Mesothelial cell of epicardium (in vitro differentiated cells): ENCODE measurements at regions not wholly inside any gene's neighbourhood (a gene's known extent, or its start where the extent isn't known, plus 50 kb on each side); places are given as distances from the start of the nearest gene placed in this dataset.
A peak's percentile ranks its signal among the peaks of the same experiment; 100 is the strongest.
"Not testable (repeated sequence)": the region's sequence is repeated elsewhere in the genome, so short reads cannot be mapped to it uniquely, and the experiment has no call there.

Experiments used
- DNase-seq, 2 experiments: peaks; one replicate each; pipeline ENCODE4 v3.0.0; 2021; ENCODE audit warnings: low spot score in 2 of 2; ENCODE audit not compliant: unreplicated experiment in 2 of 2
- H3K27ac Mint-ChIP-seq: 2 replicates; pipeline ENCODE4 v1.8.0; 2021; ENCODE audit warnings: mixed read lengths
- H3K27me3 Mint-ChIP-seq: 2 replicates; pipeline ENCODE4 v1.8.0; 2021; ENCODE audit warnings: low read depth, mixed read lengths
- H3K36me3 Mint-ChIP-seq: 2 replicates; pipeline ENCODE4 v1.8.0; 2021; ENCODE audit warnings: mixed read lengths
- H3K4me1 Mint-ChIP-seq: 2 replicates; pipeline ENCODE4 v1.8.0; 2021; ENCODE audit warnings: mixed read lengths
- H3K4me3 Mint-ChIP-seq: 2 replicates; pipeline ENCODE4 v1.8.0; 2021; ENCODE audit warnings: mild to moderate bottlenecking, moderate library complexity, mixed read lengths
- H3K9me3 Mint-ChIP-seq: 2 replicates; pipeline ENCODE4 v1.8.0; 2021; ENCODE audit warnings: mixed read lengths

DNA sequence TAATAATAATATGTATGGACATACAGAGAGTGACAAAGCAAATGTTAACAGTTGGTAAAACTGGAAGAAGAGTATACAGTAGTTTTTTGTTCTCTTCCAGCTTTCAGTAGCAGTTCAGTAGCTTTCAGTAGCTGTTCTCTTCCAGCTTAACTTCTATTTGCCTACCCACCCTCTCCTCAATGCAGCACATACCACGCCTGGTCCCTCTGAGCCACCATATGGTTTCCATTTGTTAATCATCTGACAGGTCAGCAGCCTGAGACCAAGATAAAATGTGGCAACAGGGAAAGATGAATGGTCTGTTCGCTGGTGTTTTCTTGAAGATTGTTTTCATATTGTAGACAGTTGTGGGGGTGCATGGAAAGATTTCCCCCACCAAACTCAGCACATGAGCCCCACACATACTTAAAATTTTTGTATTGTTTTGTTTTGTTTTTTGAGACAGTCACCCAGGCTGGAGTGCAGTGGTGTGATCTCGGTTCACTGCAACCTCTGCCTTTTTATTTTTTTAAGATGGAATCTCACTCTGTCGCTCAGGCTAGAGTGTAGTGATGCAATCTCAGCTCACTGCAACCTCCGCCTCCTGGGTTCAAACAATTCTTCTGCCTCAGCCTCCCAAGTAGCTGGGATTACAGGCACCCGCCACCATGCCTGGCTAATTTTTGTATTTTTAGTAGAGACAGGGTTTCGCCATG lies 56.8 kb downstream of the ATP6V0E2 start:
- H3K4me3 Mint-ChIP-seq, DNase-seq, H3K4me1 Mint-ChIP-seq, H3K9me3 Mint-ChIP-seq, H3K36me3 Mint-ChIP-seq: not testable (repeated sequence)
- Mint-ChIP-seq H3K27me3 (peaks cover 11% of the 10 kb centered on the region), H3K27ac (peak overlapping the region; percentile 66)

DNA sequence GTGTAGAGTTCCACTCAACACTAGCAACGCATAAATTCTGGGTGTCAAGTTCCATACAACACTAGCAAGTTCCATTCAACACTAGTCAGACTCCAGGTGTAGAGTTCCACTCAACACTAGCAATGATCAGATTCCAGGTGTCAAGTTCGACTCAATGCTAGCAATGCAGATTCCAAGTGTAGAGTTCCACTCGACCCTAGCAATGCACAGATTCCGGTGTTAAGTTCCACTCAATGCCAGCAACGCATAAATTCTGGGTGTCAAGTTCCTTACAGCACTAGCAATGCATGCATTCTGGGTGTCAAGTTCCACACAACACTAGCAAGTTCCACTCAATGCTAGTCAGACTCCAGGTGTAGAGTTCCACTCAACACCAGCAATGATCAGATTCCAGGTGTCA lies 60.0 kb downstream of the ATP6V0E2 start:
- not testable (repeated sequence) for DNase-seq, H3K36me3 Mint-ChIP-seq

DNA sequence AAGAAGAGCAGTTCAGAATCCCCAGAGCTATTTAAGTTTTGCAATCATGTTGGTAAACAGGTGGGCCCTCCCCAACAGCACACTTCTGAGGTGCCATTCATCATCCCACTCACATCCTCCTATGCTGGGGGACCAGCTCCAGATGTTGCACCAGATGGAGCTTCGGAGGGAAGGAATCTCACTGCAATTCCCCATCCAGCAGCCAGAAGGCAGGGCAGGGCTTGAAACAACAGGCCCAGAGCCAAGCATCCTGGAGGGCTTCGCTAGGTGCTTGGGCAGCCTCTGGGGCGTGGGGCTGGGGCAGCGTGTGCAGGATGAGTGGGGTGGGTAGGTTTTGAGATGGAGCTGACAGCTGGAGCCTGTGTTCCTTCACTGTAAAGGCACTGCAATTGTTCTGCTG lies 73.6 kb downstream of the ATP6V0E2 start:
- not testable (repeated sequence) for H3K9me3 Mint-ChIP-seq, H3K36me3 Mint-ChIP-seq, H3K4me3 Mint-ChIP-seq, DNase-seq, H3K4me1 Mint-ChIP-seq, H3K27ac Mint-ChIP-seq
- peaks cover 39% of the 10 kb centered on the region for H3K27me3 Mint-ChIP-seq

More for the DNA sequence above, 60.0 kb downstream of the ATP6V0E2 start:
- H3K27ac Mint-ChIP-seq, H3K9me3 Mint-ChIP-seq, H3K4me3 Mint-ChIP-seq, H3K4me1 Mint-ChIP-seq: not testable (repeated sequence)
- peaks cover 30% of the 10 kb centered on the region for H3K27me3 Mint-ChIP-seq

DNA sequence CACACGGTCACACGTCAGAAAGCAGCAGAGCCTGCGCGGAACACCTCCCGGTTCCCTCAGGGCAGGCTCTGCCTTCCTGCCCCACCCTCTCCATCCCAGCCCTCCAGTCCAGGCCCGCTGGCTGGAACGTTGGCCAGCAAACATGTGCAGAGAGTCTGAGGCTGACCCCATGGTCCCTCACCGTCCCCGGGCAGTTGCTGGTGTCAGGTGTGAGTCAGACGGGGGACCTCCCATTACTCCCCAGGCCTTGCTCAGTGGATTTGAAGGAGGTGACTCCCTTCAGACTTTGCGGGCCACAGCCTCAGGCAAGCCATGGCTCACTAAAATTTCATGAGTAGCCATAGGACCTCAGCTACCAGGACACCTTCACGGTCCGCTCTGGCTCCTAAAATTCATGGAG lies 74.7 kb downstream of the ATP6V0E2 start:
- H3K4me1 Mint-ChIP-seq, H3K36me3 Mint-ChIP-seq: not testable (repeated sequence)

DNA sequence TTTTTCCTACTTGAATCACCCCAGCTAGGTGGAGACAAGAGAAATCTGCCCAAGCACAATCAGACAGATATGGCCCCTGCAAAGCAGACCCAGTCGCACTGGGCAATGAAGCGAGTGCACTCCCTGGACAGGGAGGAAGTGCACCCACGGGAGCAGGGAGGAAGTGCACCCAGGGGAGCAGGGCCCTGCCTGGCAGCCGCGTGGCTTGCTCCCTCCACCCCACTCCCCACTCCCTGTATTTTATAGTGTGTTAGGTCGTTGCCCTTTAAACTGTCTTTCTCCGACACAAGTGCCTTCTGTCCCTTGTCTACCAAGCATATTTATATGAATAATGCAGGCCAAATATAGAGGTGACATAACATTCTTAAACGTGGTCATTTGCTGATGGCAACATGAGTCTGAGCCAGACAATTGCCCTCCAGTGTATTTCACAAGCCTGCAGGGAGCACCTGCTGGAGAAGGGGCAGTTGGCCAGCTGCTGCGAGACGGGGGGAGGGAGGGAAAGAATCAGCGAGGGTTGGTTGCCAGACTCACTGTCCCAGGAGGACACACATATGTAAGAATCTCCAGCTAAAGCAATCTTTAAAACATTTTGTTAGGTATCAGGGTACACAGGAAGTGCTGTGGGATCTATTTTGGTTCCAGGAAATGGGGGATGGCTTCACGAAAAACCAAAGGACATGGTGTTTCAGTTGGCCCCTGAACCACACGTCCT lies 76.3 kb downstream of the ATP6V0E2 start:
- H3K27me3 Mint-ChIP-seq = peaks cover 36% of the 10 kb centered on the region
- not testable (repeated sequence) for DNase-seq, H3K9me3 Mint-ChIP-seq, H3K27ac Mint-ChIP-seq, H3K4me3 Mint-ChIP-seq, H3K36me3 Mint-ChIP-seq, H3K4me1 Mint-ChIP-seq

More for the DNA sequence above, 74.7 kb downstream of the ATP6V0E2 start:
- DNase-seq, H3K27ac Mint-ChIP-seq, H3K4me3 Mint-ChIP-seq, H3K9me3 Mint-ChIP-seq: not testable (repeated sequence)
- peaks cover 35% of the 10 kb centered on the region for H3K27me3 Mint-ChIP-seq

DNA sequence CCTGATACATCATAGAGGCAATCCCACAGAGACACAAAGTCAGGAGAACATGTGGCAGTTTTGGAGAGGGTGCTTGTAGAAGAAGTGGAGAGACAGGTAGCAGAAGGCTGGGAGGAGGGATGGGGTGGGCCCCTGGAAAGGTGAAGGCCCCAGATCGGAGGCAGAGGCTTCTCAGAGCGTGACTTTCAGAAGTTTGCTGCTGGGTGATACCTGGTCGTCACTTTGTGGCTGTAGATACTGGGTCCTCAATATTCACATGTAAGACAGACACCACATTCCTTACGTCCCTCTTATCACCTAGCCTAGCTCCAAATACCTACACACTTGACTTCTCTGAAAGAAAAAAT lies 76.8 kb downstream of the ATP6V0E2 start:
- H3K27me3 Mint-ChIP-seq = peaks cover 35% of the 10 kb centered on the region
- not testable (repeated sequence) for DNase-seq, H3K4me3 Mint-ChIP-seq, H3K36me3 Mint-ChIP-seq, H3K27ac Mint-ChIP-seq, H3K9me3 Mint-ChIP-seq, H3K4me1 Mint-ChIP-seq

DNA sequence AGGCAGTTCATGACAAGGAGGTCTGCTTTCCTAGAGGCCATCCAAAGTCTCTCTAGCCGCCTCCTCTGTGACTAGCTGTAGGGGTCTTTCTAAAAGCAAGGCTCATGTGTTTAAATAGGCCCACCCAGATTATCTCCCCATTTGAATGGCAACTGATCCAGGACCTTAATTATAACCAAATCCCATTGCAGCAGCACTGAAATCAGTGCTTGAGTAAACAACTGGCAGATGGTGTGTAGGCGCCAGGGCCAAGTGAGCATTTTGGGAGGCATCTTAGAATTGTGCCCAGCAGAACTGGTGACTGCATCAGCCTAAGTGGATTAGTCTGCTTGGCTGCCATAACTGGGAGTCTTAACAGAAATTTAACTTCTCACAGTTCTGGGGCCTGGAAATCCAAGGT lies 77.8 kb downstream of the ATP6V0E2 start:
- not testable (repeated sequence) for H3K4me1 Mint-ChIP-seq, H3K27ac Mint-ChIP-seq, DNase-seq, H3K9me3 Mint-ChIP-seq, H3K36me3 Mint-ChIP-seq, H3K4me3 Mint-ChIP-seq
- H3K27me3 Mint-ChIP-seq = peaks cover 29% of the 10 kb centered on the region

DNA sequence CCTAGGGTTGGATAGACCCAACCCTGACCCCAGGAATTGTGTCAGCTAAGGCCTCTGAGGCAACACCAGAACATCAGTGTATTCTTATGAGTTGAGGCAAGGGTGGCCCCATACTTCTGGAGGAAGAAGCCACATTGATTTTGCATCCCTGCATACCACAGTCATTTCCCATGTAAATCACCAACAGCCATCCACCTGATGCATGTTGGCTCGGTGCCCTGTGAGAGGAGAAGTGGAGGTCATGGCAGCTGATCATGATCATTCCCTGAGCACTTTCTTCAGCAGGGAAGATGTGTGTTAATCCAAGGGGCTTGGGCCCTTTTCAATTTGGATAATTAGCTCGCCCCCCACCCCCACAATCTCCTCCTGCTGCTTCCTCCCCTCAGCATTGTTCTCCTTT lies 85.1 kb downstream of the ATP6V0E2 start:
- H3K9me3 Mint-ChIP-seq, H3K4me1 Mint-ChIP-seq, H3K36me3 Mint-ChIP-seq, H3K4me3 Mint-ChIP-seq, DNase-seq, H3K27ac Mint-ChIP-seq: not testable (repeated sequence)
- peaks cover 27% of the 10 kb centered on the region for H3K27me3 Mint-ChIP-seq

DNA sequence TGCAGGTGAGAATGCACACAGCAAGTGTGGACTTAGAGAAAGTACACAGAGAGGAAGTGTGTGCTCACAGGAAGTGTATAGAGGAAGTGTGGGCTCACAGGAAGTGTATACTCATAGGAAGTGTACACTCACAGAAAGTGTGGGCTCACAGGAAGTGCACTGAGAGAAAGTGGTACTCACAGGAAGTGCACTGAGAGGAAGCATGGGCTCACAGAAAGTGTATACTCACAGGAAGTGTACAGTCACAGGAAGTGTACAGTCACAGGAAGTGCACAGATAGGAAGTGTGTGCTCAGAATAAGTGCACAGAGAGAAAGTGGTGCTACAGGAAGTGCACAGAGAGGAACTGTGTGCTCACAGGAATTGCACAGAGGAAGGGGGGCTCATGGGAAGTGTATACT lies 87.1 kb downstream of the ATP6V0E2 start:
- H3K4me1 Mint-ChIP-seq, H3K36me3 Mint-ChIP-seq, H3K4me3 Mint-ChIP-seq, DNase-seq, H3K9me3 Mint-ChIP-seq, H3K27ac Mint-ChIP-seq: not testable (repeated sequence)
- peaks cover 18% of the 10 kb centered on the region for H3K27me3 Mint-ChIP-seq

DNA sequence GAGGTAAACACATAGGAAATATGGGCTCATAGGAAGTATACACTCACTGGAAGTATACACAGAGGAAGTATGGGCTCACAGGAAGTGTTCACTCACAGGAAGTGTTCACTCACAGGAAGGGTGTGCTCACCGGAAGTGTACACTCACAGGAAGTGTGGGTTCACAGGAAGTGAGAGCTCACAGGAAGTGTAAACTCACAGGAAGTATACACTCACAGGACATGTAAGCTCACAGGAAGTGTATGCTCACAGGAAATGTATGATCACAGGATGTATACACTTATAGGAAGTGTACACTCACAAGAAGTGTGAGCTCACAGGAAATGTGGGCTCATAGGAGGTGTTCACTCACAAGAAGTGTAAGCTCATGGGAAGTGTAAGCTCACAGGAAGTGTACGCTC lies 88.1 kb downstream of the ATP6V0E2 start:
- not testable (repeated sequence) for H3K27ac Mint-ChIP-seq, DNase-seq, H3K36me3 Mint-ChIP-seq, H3K4me3 Mint-ChIP-seq, H3K9me3 Mint-ChIP-seq, H3K4me1 Mint-ChIP-seq
- H3K27me3 Mint-ChIP-seq = peaks cover 26% of the 10 kb centered on the region

DNA sequence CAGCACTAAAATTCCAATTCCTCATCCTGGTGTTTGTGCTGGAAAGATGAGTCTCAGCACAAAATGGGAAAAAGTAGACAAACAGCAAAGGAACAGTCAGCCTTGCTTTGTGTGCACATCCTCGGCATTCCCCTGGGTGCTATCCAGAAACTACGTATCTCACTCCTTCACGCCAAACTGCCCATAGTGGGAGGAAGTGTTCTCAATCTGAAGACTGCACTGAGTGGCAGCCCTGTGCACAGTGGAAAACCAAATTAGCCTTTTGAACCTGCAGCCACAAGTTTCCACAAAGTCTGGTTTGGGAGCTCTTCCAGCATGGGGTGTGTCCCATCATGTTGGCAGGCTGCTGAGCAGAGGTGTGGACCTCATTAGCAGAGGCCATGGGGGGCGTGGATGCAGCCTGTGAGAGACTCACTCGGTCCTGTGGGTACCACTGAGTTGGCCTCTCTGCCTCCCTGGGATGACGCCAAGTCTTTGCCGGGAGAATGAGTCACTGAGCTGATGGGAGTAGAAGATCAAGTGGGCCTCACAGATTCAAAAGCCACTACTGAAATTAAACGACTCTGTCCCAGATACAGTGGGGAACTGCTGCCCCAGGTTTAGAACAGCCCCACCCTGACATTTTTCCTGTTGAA lies 89.0 kb downstream of the ATP6V0E2 start:
- not testable (repeated sequence) for H3K9me3 Mint-ChIP-seq, H3K36me3 Mint-ChIP-seq, H3K27ac Mint-ChIP-seq, H3K4me1 Mint-ChIP-seq, H3K4me3 Mint-ChIP-seq, DNase-seq
- H3K27me3 Mint-ChIP-seq = peaks cover 28% of the 10 kb centered on the region

DNA sequence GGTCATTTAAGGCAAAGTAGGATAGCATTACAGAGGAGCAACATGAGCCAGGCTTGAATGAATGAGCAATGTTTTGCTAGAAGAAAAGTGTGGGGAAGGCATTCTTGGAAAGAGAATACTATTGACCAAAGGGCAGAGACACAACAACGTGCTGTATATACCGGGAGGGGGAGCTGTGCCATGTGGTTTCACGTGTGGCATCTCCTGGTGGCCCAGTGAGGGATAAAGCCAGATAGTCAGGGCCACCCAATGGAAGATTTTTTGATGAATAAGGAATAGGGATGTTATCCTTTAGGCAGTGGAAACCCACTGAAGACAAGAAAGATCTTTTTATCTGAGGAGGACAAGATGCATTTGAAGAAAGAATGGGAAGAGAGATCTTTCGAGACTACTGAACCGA lies 90.2 kb downstream of the ATP6V0E2 start:
- H3K27ac Mint-ChIP-seq, H3K4me1 Mint-ChIP-seq, DNase-seq, H3K9me3 Mint-ChIP-seq, H3K4me3 Mint-ChIP-seq, H3K36me3 Mint-ChIP-seq: not testable (repeated sequence)
- H3K27me3 Mint-ChIP-seq = peaks cover 24% of the 10 kb centered on the region

DNA sequence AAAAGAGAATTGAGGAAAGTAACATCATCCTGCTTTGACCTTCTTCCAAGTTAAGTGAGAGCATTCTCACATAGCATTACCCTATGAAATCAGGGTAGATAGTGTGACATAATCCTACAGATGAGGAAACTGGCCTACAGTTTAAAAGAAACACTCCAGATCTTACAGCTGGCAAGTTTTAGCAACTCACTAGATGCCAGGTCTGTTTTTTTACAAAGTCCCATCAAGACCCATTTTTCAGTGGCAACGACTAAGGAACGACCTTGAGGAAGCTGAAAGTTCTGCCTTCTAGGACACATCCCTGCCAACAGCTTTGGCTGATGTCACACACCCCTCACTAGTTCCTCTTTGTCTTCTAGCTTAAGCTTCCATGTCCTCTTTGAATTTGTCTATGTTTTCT lies 92.7 kb downstream of the ATP6V0E2 start:
- not testable (repeated sequence) for H3K4me3 Mint-ChIP-seq, H3K4me1 Mint-ChIP-seq, DNase-seq, H3K9me3 Mint-ChIP-seq, H3K27ac Mint-ChIP-seq, H3K36me3 Mint-ChIP-seq
- H3K27me3 Mint-ChIP-seq = peaks cover 28% of the 10 kb centered on the region

DNA sequence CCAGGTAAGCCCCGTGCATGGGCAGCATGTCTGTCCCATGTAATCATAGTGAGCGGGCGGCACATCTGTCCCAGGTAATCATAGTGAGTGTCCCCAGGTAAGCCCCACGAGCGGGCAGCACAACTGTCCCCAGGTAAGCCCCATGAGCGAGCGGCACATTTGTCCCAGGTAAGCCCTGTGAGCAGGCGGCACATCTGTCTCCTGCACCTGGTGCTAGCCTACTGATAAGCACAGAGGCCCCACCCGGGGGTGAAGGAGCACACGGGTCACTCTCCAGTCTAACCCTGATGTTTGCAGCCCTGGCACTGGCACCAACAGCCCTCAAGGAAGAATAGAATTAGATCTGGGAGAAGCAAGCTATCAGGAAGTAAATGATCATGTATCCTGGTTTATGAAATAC lies 99.2 kb downstream of the ATP6V0E2 start:
- not testable (repeated sequence) for H3K4me3 Mint-ChIP-seq, H3K36me3 Mint-ChIP-seq, H3K4me1 Mint-ChIP-seq, DNase-seq, H3K27ac Mint-ChIP-seq, H3K9me3 Mint-ChIP-seq
- H3K27me3 Mint-ChIP-seq = peaks cover 42% of the 10 kb centered on the region
